ENCODE measurements at regions not wholly inside any gene's neighbourhood (a gene's known extent, or its start where the extent isn't known, plus 50 kb on each side); places are given as distances from the start of the nearest gene placed in this dataset.

GRCh38 chr2:191476901-191477300 is 201.0 kb upstream of the NABP1 start:
- Histone ChIP-seq H3K4me1 (ENCODE audit: control insufficient read depth, insufficient read depth, low read length) (no peaks in the 10 kb centered on the region), H3K9ac (ENCODE audit: low read length) (no peak overlapping the region), H3K4me3 (ENCODE audit: low read length) (no peak overlapping the region)

DNA sequence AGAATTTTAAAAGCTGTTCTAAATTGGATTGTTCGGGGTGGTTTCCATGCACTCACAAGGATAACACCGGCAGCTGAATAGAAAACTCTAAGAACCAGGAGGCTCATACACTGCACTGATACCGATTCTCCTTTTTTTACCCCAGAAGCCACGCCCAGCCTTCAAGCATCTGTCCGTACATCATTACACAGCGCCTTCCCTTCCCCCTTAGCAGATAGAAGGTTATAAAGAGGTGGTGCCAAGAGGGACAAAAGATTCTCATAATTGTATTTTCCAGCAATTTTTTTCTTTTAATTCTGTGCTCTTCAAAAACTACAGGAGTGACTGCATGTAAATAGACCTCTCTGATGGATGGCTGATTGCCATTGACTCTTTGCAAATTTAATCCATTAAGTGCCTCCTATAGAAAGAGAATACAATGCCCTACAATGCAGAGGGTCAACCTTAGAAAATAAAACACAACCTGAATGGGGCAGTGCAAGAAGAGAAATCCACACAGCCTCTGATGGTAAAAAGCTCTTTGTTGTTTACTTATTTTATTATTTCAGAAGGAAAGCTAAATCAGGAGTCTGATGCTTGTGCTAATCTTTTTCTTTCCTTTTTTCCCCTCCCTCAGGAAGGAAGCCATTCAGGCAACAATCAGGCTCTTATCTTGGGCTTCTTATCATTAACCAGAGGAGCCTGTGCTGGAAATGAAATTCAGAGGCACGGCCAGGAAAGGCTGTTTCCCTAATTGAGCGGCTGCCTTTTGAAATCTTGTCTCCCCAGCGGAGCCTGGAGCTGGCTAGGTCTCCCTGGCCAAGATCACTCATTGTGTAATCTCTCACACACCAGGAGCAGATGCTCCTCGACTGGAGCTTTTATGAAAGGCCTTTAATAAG is 198.9 kb upstream of the NABP1 start:
- Histone ChIP-seq H3K27ac (ENCODE audit: low read depth, low read length) (no peak overlapping the region), H3K4me1 (ENCODE audit: control insufficient read depth, insufficient read depth, low read length) (no peaks in the 10 kb centered on the region), H3K27me3 (ENCODE audit: control insufficient read depth, insufficient read depth, low read length) (no peaks in the 10 kb centered on the region), H3K4me3 (ENCODE audit: low read length) (no peak overlapping the region), H3K36me3 (ENCODE audit: control insufficient read depth, insufficient read depth, low read length) (no peaks in the 10 kb centered on the region), H3K9ac (ENCODE audit: low read length) (no peak overlapping the region)

More at GRCh38 chr2:191476901-191477300, 201.0 kb upstream of the NABP1 start:
- Histone ChIP-seq H3K27ac (ENCODE audit: low read depth, low read length) (no peak overlapping the region), H3K36me3 (ENCODE audit: control insufficient read depth, insufficient read depth, low read length) (no peaks in the 10 kb centered on the region), H3K27me3 (ENCODE audit: control insufficient read depth, insufficient read depth, low read length) (no peaks in the 10 kb centered on the region)

GRCh38 chr2:191479680-191480023 is 198.3 kb upstream of the NABP1 start:
- Histone ChIP-seq H3K4me3 (ENCODE audit: low read length) (no peak overlapping the region), H3K27ac (ENCODE audit: low read depth, low read length) (no peak overlapping the region), H3K36me3 (ENCODE audit: control insufficient read depth, insufficient read depth, low read length) (no peaks in the 10 kb centered on the region), H3K27me3 (ENCODE audit: control insufficient read depth, insufficient read depth, low read length) (no peaks in the 10 kb centered on the region), H3K4me1 (ENCODE audit: control insufficient read depth, insufficient read depth, low read length) (no peaks in the 10 kb centered on the region), H3K9ac (ENCODE audit: low read length) (no peak overlapping the region)

DNA sequence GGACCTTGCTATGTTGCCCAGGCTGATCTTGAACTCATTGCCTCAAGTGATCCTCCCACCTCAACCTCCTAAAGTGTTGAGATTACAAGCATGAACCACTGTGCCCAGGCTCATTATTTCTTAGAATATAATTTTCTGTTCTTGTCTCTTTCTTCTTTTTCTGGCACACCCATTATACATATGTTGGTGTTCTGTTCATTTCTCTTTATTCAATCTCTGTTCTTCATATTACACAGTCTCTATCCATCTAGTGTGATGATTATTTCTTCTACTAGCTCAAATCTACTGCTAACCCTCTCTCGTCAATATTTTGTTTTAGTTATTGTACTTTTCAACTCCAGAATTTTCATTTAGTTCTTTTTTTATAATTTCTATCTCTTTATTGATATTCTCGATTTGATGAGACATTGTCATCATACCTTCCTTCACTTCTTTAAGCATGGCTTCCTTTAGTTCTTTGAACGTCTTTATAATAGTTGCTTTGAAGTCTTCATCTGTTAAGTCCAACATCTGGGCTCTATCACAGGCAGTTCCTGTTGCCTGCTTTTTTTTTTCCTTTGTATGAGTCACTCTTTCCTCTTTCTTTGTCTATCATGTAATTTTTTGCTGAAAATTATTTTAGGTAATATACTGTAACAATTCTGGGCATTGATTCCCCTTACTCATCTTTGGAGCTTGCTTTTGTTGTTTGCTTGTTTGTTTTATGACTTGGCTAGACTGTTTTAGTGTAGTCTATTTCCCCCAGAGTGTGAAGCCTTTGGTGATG is 196.4 kb upstream of the NABP1 start:
- Histone ChIP-seq H3K4me1 (ENCODE audit: control insufficient read depth, insufficient read depth, low read length) (no peaks in the 10 kb centered on the region), H3K36me3 (ENCODE audit: control insufficient read depth, insufficient read depth, low read length) (no peaks in the 10 kb centered on the region), H3K27ac (ENCODE audit: low read depth, low read length) (no peak overlapping the region), H3K4me3 (ENCODE audit: low read length) (no peak overlapping the region), H3K27me3 (ENCODE audit: control insufficient read depth, insufficient read depth, low read length) (no peaks in the 10 kb centered on the region), H3K9ac (ENCODE audit: low read length) (no peak overlapping the region)

DNA sequence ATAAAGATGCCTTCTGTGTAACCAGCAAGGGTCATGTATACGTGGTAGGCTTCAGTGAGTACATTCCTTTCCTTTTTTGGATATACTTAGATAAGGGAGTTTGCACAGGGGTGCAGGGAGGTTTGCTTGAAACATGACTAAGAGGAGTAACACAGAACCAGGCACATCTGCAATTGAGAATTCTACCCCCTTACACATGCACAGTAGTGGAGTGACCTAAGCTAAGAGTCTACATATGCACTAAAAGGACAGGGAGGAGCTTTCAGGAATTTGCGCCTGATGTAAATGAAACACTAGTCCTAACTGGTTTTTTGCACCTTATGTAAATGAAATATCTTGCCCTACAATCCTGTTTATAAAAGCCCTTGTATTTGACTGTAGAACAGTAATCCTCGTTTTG is 194.8 kb upstream of the NABP1 start:
- no peaks in the 10 kb centered on the region for H3K27me3 ChIP-seq (ENCODE audit: control insufficient read depth, insufficient read depth, low read length)
- H3K9ac ChIP-seq (ENCODE audit: low read length) = no peak overlapping the region
- H3K4me3 ChIP-seq (ENCODE audit: low read length) = no peak overlapping the region
- H3K36me3 ChIP-seq (ENCODE audit: control insufficient read depth, insufficient read depth, low read length) = no peaks in the 10 kb centered on the region
- no peak overlapping the region for H3K27ac ChIP-seq (ENCODE audit: low read depth, low read length)
- H3K4me1 ChIP-seq (ENCODE audit: control insufficient read depth, insufficient read depth, low read length) = no peaks in the 10 kb centered on the region

- no peaks in the 10 kb centered on the region for H3K4me1 ChIP-seq (ENCODE audit: control insufficient read depth, insufficient read depth, low read length)
- no peak overlapping the region for H3K27ac ChIP-seq (ENCODE audit: low read depth, low read length)
- H3K4me3 ChIP-seq (ENCODE audit: low read length) = no peak overlapping the region
- no peaks in the 10 kb centered on the region for H3K27me3 ChIP-seq (ENCODE audit: control insufficient read depth, insufficient read depth, low read length)
- H3K36me3 ChIP-seq (ENCODE audit: control insufficient read depth, insufficient read depth, low read length) = no peaks in the 10 kb centered on the region
- H3K9ac ChIP-seq (ENCODE audit: low read length) = no peak overlapping the region
Observed at GRCh38 chr2:191486584-191487320, 191.2 kb upstream of the NABP1 start.

DNA sequence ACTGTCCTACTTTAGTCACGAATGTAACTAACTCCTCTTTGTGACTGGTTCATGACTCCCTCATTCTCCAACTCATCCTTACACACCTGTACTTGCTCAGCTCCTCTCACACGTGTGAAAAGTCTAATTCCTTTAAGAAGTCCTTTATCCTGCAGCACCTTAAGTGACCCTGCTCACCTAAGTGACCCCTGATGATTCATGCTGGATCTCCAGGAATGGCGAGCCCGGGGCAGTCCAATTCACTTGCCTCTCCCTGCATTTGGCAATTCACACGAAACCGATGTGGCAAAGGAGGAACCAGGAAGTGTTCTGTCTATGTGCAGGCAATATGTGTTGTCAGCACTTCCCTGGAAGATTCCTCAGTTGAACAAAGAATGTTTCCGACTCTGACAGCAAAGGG is 189.8 kb upstream of the NABP1 start:
- H3K4me1 ChIP-seq (ENCODE audit: control insufficient read depth, insufficient read depth, low read length) = no peaks in the 10 kb centered on the region
- no peaks in the 10 kb centered on the region for H3K36me3 ChIP-seq (ENCODE audit: control insufficient read depth, insufficient read depth, low read length)
- H3K27ac ChIP-seq (ENCODE audit: low read depth, low read length) = no peak overlapping the region
- no peak overlapping the region for H3K4me3 ChIP-seq (ENCODE audit: low read length)
- no peaks in the 10 kb centered on the region for H3K27me3 ChIP-seq (ENCODE audit: control insufficient read depth, insufficient read depth, low read length)
- no peak overlapping the region for H3K9ac ChIP-seq (ENCODE audit: low read length)

DNA sequence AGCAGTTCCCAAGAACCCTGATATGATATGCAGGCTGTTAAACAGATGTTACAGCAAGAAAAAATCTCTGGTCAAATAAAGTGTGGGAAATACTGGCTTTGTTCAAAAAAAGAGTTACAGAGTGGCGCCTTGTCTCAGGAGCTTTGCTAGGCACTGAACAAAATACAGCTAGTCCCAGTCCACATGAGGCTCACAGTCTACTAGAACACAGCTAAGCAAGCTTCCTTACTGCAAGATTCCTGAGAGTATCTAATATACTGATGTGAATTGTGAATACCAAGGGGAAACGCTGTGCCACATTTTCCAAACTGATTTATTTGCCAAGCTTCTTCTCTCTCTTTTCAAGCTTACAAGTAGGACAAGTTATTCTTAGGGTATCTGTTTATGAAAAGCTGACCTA is 188.8 kb upstream of the NABP1 start:
- H3K9ac ChIP-seq (ENCODE audit: low read length) = no peak overlapping the region
- no peak overlapping the region for H3K4me3 ChIP-seq (ENCODE audit: low read length)
- no peaks in the 10 kb centered on the region for H3K36me3 ChIP-seq (ENCODE audit: control insufficient read depth, insufficient read depth, low read length)
- no peaks in the 10 kb centered on the region for H3K4me1 ChIP-seq (ENCODE audit: control insufficient read depth, insufficient read depth, low read length)
- H3K27ac ChIP-seq (ENCODE audit: low read depth, low read length) = no peak overlapping the region
- H3K27me3 ChIP-seq (ENCODE audit: control insufficient read depth, insufficient read depth, low read length) = no peaks in the 10 kb centered on the region

DNA sequence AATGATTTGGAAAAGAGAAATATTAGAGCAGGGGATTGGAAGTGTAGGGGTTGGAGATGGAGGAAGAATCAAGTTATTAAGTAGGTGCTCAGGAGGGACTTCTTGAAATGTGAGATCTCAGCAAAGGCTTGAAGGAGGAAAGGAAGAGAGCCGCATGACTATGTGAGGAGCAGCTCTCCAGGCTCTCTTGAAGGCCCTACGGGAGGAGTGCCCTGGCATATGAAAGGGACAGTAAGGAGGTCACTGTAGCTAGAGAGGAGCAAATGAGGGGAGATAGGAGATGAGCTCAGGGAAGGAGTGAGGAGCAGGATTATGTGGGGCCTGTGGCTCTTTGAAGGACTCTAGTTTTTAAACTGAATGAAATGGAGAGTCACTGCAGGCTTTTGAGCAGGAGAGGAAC is 181.1 kb upstream of the NABP1 start:
- Histone ChIP-seq H3K4me1 (ENCODE audit: control insufficient read depth, insufficient read depth, low read length) (no peaks in the 10 kb centered on the region), H3K4me3 (ENCODE audit: low read length) (no peak overlapping the region), H3K9ac (ENCODE audit: low read length) (no peak overlapping the region), H3K27me3 (ENCODE audit: control insufficient read depth, insufficient read depth, low read length) (no peaks in the 10 kb centered on the region), H3K36me3 (ENCODE audit: control insufficient read depth, insufficient read depth, low read length) (no peaks in the 10 kb centered on the region), H3K27ac (ENCODE audit: low read depth, low read length) (no peak overlapping the region)

DNA sequence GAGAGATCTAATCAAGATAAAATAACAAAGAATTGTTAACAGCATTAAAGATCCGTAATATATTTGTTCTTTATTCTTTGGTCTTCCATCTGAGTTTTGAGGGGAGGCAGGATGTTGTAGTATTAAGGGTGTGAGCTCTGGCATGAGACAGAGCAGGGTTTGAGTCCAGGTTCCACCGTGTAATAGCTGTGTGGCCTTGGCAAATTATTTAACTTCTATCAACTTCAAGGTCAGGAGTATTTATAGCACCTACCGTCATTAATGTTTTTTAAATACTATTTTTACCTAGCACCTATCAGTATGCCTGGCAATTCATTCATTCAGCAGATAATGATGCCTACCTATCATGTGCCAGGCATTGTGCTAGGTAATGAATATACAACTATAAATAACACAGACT is 180.1 kb upstream of the NABP1 start:
- Histone ChIP-seq H3K4me3 (ENCODE audit: low read length) (no peak overlapping the region), H3K27me3 (ENCODE audit: control insufficient read depth, insufficient read depth, low read length) (no peaks in the 10 kb centered on the region), H3K9ac (ENCODE audit: low read length) (no peak overlapping the region), H3K27ac (ENCODE audit: low read depth, low read length) (no peak overlapping the region), H3K4me1 (ENCODE audit: control insufficient read depth, insufficient read depth, low read length) (no peaks in the 10 kb centered on the region), H3K36me3 (ENCODE audit: control insufficient read depth, insufficient read depth, low read length) (no peaks in the 10 kb centered on the region)

DNA sequence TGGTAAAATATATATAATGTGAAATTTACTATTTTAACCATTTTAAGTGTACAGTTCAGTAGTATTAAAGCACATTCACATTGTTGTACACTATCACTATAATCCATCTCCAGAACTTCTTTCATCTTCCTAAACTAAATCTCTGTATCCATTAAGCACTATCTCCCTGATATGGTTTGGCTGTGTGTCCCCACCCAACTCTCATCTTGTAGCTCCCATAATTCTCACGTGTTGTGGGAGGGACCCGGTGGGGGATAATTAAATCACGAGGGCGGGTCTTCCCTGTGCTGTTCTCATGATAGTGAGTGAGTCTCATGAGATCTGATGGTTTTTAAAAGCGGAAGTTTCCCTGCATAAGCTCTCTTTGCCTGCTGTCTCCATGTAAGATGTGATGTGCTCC is 178.9 kb upstream of the NABP1 start:
- H3K27ac ChIP-seq (ENCODE audit: low read depth, low read length) = no peak overlapping the region
- H3K4me3 ChIP-seq (ENCODE audit: low read length) = no peak overlapping the region
- no peaks in the 10 kb centered on the region for H3K27me3 ChIP-seq (ENCODE audit: control insufficient read depth, insufficient read depth, low read length)
- no peaks in the 10 kb centered on the region for H3K4me1 ChIP-seq (ENCODE audit: control insufficient read depth, insufficient read depth, low read length)
- H3K36me3 ChIP-seq (ENCODE audit: control insufficient read depth, insufficient read depth, low read length) = no peaks in the 10 kb centered on the region
- no peak overlapping the region for H3K9ac ChIP-seq (ENCODE audit: low read length)

- Histone ChIP-seq H3K4me1 (ENCODE audit: control insufficient read depth, insufficient read depth, low read length) (no peaks in the 10 kb centered on the region), H3K36me3 (ENCODE audit: control insufficient read depth, insufficient read depth, low read length) (no peaks in the 10 kb centered on the region), H3K9ac (ENCODE audit: low read length) (no peak overlapping the region), H3K4me3 (ENCODE audit: low read length) (no peak overlapping the region), H3K27ac (ENCODE audit: low read depth, low read length) (no peak overlapping the region), H3K27me3 (ENCODE audit: control insufficient read depth, insufficient read depth, low read length) (no peaks in the 10 kb centered on the region)
Observed at GRCh38 chr2:191499874-191500565, 177.9 kb upstream of the NABP1 start.

Measured in rectal smooth muscle tissue (tissue), 1 donor.